GM12873 (cell line): ENCODE measurements at regions not wholly inside any gene's neighbourhood (a gene's known extent, or its start where the extent isn't known, plus 50 kb on each side); places are given as distances from the start of the nearest gene placed in this dataset.

ENCODE experiments used
- CTCF ChIP-seq: IDR thresholded peaks from 2 replicates; pipeline ENCODE4 v1.5.1; 2012; ENCODE audit warnings: low read depth, mild to moderate bottlenecking, moderate library complexity, low read length, control low read depth; ENCODE audit not compliant: insufficient read depth; ENCODE audit errors: missing control alignments

- TF ChIP-seq CTCF: no peak
Observed at GRCh38 chr4:164313853-164314252, 440.1 kb upstream of the SMIM31 start.

GRCh38 chr4:164318350-164318749 is 435.6 kb upstream of the SMIM31 start:
- no peak for TF ChIP-seq CTCF

- no peak for TF ChIP-seq CTCF
Observed at GRCh38 chr4:164319688-164320087, 434.2 kb upstream of the SMIM31 start.

- TF ChIP-seq CTCF: peak; percentile 7
Observed at GRCh38 chr4:164320847-164321246, 433.1 kb upstream of the SMIM31 start.

- TF ChIP-seq CTCF: no peak
Observed at GRCh38 chr4:164326056-164326455, 427.9 kb upstream of the SMIM31 start.

GRCh38 chr4:164337219-164337944 is 416.5 kb upstream of the SMIM31 start:
- TF ChIP-seq CTCF: no peak

GRCh38 chr4:164343472-164343976 is 410.4 kb upstream of the SMIM31 start:
- TF ChIP-seq CTCF: no peak
